ENCODE measurements at regions not wholly inside any gene's neighbourhood (a gene's known extent, or its start where the extent isn't known, plus 50 kb on each side); places are given as distances from the start of the nearest gene placed in this dataset.

DNA sequence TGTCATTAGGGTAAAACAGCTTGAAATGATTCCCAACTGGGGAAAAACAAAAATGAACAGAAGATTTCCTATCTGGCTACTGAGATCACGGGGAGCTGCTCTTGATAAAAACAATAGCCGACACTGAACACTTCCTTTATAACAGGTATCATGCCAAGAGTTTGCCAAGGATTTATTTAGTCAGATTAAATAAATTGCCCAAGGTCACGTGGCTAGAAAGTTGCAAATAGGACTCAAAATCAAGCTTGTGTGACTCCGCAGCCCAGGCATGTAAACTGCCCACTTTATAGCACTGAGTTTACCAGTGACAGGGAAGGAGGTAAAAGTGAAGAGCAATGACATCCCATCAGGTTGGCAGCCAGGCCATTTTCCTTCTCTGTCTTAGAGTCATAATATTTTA is 120.7 kb upstream of the ZNF618 start:
- Histone ChIP-seq H3F3A (ENCODE audit: low read depth) (no peaks in the 10 kb centered on the region), H3K36me3 (ENCODE audit: insufficient read depth, low read length) (no peaks in the 10 kb centered on the region), H3K4me1 (ENCODE audit: insufficient read depth, low read length, poor library complexity, severe bottlenecking) (no peaks in the 10 kb centered on the region), H4K20me1 (ENCODE audit: insufficient read depth, low read length, poor library complexity, severe bottlenecking) (no peaks in the 10 kb centered on the region), H3K9me2 (replicated peaks; ENCODE audit: low read depth, low read length) (no peaks in the 10 kb centered on the region), H2AFZ (ENCODE audit: low read length) (no peak overlapping the region), H3K9me3 (ENCODE audit: insufficient read depth, low read depth, low read length) (no peaks in the 10 kb centered on the region), H3K9ac (ENCODE audit: low read depth, low read length, poor library complexity, severe bottlenecking) (no peak overlapping the region), H3K27me3 (ENCODE audit: insufficient read depth, low read length, poor library complexity, severe bottlenecking) (no peaks in the 10 kb centered on the region), H3K4me2 (ENCODE audit: low read depth, low read length, poor library complexity, severe bottlenecking) (no peak overlapping the region), H3K79me2 (ENCODE audit: insufficient read depth, low read length) (no peaks in the 10 kb centered on the region), H3K4me3 (ENCODE audit: low read length, poor library complexity, severe bottlenecking) (no peak overlapping the region)
- no peak for TF ChIP-seq EZH2phosphoT487 (IDR thresholded peaks at IDR 0.05; ENCODE audit: borderline replicate concordance)
- TF ChIP-seq, protein P1, sequence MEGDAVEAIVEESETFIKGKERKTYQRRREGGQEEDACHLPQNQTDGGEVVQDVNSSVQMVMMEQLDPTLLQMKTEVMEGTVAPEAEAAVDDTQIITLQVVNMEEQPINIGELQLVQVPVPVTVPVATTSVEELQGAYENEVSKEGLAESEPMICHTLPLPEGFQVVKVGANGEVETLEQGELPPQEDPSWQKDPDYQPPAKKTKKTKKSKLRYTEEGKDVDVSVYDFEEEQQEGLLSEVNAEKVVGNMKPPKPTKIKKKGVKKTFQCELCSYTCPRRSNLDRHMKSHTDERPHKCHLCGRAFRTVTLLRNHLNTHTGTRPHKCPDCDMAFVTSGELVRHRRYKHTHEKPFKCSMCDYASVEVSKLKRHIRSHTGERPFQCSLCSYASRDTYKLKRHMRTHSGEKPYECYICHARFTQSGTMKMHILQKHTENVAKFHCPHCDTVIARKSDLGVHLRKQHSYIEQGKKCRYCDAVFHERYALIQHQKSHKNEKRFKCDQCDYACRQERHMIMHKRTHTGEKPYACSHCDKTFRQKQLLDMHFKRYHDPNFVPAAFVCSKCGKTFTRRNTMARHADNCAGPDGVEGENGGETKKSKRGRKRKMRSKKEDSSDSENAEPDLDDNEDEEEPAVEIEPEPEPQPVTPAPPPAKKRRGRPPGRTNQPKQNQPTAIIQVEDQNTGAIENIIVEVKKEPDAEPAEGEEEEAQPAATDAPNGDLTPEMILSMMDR (conservative IDR thresholded peaks at IDR 0.05; ENCODE audit: low read length) = no peak

DNA sequence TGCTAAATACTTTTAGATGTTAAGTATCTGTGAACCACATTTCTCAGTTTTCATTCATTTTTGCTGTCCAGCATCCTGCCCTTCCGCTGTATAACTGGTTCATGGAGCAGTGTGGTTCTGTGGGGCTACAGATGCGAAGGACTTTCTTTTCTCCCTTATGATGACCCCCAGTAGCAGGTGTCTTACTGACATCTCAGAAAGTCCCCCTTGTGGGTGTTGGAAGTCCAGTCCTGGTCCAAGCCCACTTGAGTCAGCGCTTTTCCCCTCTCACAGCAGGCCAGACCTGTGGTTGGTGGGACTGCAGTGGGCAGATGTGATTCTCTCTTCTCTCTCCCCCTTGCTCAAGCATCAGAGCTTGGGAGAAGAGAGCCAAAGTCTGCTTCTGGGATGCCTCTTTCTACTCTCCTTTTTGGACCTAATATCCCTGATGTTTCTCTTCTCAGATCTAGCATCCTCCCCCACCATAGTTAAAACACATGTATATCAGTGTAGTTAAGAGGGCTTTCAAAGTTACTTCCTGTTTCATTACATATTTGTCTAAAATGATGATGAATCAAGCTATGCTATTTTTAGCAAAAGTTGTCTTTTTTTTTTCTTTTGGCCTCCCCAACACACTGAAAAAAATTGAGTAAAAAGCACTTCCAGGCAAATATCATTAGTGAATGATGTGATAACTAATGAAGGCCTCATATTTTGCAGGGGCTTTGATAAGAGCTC is 119.5 kb upstream of the ZNF618 start:
- no peaks in the 10 kb centered on the region for H3K79me2 ChIP-seq (ENCODE audit: insufficient read depth, low read length)
- H3K9me2 ChIP-seq (replicated peaks; ENCODE audit: low read depth, low read length) = no peaks in the 10 kb centered on the region
- H4K20me1 ChIP-seq (ENCODE audit: insufficient read depth, low read length, poor library complexity, severe bottlenecking) = no peaks in the 10 kb centered on the region
- H3F3A ChIP-seq (ENCODE audit: low read depth) = no peaks in the 10 kb centered on the region
- H3K4me2 ChIP-seq (ENCODE audit: low read depth, low read length, poor library complexity, severe bottlenecking) = no peak overlapping the region
- no peaks in the 10 kb centered on the region for H3K4me1 ChIP-seq (ENCODE audit: insufficient read depth, low read length, poor library complexity, severe bottlenecking)
- H3K9ac ChIP-seq (ENCODE audit: low read depth, low read length, poor library complexity, severe bottlenecking) = no peak overlapping the region
- H3K9me3 ChIP-seq (ENCODE audit: insufficient read depth, low read depth, low read length) = no peaks in the 10 kb centered on the region
- H3K27me3 ChIP-seq (ENCODE audit: insufficient read depth, low read length, poor library complexity, severe bottlenecking) = no peaks in the 10 kb centered on the region
- no peaks in the 10 kb centered on the region for H3K36me3 ChIP-seq (ENCODE audit: insufficient read depth, low read length)
- no peak overlapping the region for H3K4me3 ChIP-seq (ENCODE audit: low read length, poor library complexity, severe bottlenecking)
- no peak overlapping the region for H2AFZ ChIP-seq (ENCODE audit: low read length)
- TF ChIP-seq EZH2phosphoT487 (IDR thresholded peaks at IDR 0.05; ENCODE audit: borderline replicate concordance) = no peak
- TF ChIP-seq, protein P1 (conservative IDR thresholded peaks at IDR 0.05; ENCODE audit: low read length) = no peak

DNA sequence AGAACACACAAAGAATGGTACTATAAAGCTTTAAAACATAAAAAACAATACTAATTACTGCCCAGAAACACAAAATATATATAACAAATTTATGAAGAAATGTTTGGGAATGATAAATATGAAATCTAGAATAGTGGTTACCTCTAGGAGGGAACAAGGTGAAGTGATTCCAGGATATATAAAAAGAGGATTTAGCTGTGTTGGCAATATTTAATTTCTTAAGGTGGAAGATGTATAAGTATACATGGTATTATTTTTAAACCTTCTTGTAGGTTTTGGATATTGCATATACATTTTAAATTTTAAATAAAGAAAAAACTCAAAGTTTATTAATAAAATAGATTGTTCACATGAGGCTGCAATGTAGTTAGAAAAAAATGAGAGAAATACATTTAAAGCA is 112.7 kb upstream of the ZNF618 start:
- no peak overlapping the region for H3K9ac ChIP-seq (ENCODE audit: low read depth, low read length, poor library complexity, severe bottlenecking)
- H3K4me3 ChIP-seq (ENCODE audit: low read length, poor library complexity, severe bottlenecking) = no peak overlapping the region
- no peaks in the 10 kb centered on the region for H3K79me2 ChIP-seq (ENCODE audit: insufficient read depth, low read length)
- H3K36me3 ChIP-seq (ENCODE audit: insufficient read depth, low read length) = no peaks in the 10 kb centered on the region
- H3K9me3 ChIP-seq (ENCODE audit: insufficient read depth, low read depth, low read length) = no peaks in the 10 kb centered on the region
- no peak overlapping the region for H3K4me2 ChIP-seq (ENCODE audit: low read depth, low read length, poor library complexity, severe bottlenecking)
- no peaks in the 10 kb centered on the region for H3K4me1 ChIP-seq (ENCODE audit: insufficient read depth, low read length, poor library complexity, severe bottlenecking)
- no peak for TF ChIP-seq EZH2phosphoT487 (IDR thresholded peaks at IDR 0.05; ENCODE audit: borderline replicate concordance)
- TF ChIP-seq, protein P1 (conservative IDR thresholded peaks at IDR 0.05; ENCODE audit: low read length) = no peak
- no peak overlapping the region for H2AFZ ChIP-seq (ENCODE audit: low read length)
- no peaks in the 10 kb centered on the region for H3K9me2 ChIP-seq (replicated peaks; ENCODE audit: low read depth, low read length)
- no peaks in the 10 kb centered on the region for H4K20me1 ChIP-seq (ENCODE audit: insufficient read depth, low read length, poor library complexity, severe bottlenecking)
- no peaks in the 10 kb centered on the region for H3K27me3 ChIP-seq (ENCODE audit: insufficient read depth, low read length, poor library complexity, severe bottlenecking)
- no peaks in the 10 kb centered on the region for H3F3A ChIP-seq (ENCODE audit: low read depth)
